ENCODE measurements at regions not wholly inside any gene's neighbourhood (a gene's known extent, or its start where the extent isn't known, plus 50 kb on each side); places are given as distances from the start of the nearest gene placed in this dataset.

- no peak for DNase-seq (ENCODE audit: low read depth, low spot score)
Measured at GRCh38 chr9:108360304-108360703, 495.5 kb downstream of the ACTL7B start.

DNA sequence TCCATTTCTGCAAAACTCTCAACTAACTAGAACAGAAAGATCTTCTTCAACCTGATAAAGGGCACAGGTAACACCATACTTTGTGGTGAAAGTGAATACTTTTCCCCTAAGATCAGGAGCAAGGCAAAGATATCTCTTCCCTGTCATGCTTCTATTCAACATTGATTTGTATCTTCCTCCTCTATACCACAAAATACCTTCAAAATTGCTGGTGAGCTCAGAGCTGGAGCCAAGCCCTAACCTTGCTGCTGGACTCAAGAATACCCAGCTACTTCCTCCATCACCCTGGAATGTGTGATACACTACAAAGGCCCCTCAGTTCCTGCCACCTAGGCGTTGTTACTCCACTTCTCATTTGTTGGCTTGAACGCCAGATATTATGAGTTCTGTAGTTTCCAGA is 499.0 kb downstream of the ACTL7B start:
- no peak for DNase-seq (ENCODE audit: low read depth, low spot score)

DNA sequence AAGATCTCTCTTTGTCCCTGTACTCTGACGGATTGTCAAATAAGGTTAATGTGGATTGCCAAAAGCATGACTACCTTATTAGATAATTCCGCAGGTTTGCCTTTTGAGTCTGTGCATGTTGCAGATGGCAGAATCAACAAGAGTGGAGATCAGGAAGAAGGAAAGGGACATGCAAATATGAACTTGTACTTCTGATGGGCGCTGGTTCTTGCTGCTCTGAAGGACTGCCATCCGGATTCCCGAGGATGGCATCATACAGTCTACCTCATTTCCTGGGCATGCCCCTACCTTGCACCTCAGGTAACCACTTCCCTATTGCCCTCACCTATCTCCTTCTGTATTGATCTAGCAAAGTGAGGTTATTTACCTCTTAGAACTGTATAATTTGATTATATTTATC is 504.2 kb downstream of the ACTL7B start:
- DNase-seq (ENCODE audit: low read depth, low spot score), result no peak

- no peak for DNase-seq (ENCODE audit: low read depth, low spot score)
Measured at GRCh38 chr9:108347463-108348188, 508.2 kb downstream of the ACTL7B start.

- DNase-seq (ENCODE audit: low read depth, low spot score), result no peak
Measured at GRCh38 chr9:108345826-108346225, 510.0 kb downstream of the ACTL7B start.

GRCh38 chr9:108339251-108339650 is 516.5 kb downstream of the ACTL7B start:
- DNase-seq (ENCODE audit: low read depth, low spot score), result no peak

- DNase-seq (ENCODE audit: low read depth, low spot score), result no peak
Measured at GRCh38 chr9:108336575-108336974, 519.2 kb downstream of the ACTL7B start.

DNA sequence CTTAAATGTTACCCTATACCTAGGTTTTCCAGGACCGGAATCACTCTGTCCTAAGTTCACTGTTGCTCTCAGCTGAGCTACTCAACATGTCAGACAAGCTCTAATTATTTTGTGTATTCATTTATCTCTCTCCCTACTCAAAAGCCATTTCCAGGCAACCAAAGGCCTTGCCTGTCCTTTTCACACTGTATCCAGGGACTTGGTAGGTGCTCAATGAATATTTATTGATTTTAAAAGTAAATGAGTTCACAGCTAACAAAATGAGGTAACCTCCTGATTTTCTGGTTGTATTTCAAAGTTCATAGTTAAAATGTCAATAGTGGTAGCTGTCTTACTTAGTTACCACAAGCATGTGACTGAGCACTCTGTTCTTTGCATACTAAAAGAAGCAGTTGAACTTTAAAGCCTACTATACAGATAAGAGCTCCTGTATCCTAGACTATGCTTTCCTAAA is 522.2 kb downstream of the ACTL7B start:
- DNase-seq (ENCODE audit: low read depth, low spot score), result no peak

GRCh38 chr9:108331596-108331995 is 524.2 kb downstream of the ACTL7B start:
- no peak for DNase-seq (ENCODE audit: low read depth, low spot score)

DNA sequence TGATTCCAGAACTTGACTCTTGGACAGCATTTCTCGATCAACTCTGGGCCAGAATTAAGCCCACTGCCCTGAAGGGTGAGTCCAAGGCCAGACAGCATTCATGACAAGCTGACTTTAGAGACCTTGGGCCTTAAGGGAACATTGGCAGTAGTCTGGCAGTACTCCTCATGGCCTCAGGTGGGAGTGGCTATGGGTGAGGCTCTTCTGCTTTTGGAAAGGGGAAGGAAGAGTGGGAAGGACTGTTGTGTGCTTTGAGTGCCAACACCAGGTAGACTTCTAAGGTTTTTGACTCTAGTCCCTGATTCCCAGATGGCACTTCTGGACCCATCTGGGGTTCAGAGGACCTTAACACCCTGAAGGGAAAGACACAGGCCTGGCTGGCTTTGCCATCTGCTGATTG is 530.4 kb downstream of the ACTL7B start:
- no peak for DNase-seq (ENCODE audit: low read depth, low spot score)

DNA sequence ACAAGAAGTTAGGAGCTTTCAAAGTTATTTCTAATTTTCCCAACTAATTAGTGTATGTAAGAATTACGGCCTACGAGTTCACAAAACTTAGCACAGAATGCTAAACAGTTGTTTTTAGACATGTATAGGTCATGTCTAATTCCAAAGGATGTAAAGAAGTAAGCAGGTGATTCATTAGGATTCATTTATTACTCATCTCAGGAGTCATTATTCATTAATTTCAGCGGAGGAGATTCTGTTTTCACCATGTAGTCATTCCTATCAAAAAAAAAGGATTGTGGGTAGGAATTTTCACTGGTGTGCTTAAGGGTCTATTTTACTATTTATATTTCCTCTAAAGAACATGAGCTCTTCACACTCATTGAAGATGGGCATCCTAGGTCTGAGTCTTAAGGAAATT is 532.2 kb downstream of the ACTL7B start:
- DNase-seq (ENCODE audit: low read depth, low spot score), result no peak

DNA sequence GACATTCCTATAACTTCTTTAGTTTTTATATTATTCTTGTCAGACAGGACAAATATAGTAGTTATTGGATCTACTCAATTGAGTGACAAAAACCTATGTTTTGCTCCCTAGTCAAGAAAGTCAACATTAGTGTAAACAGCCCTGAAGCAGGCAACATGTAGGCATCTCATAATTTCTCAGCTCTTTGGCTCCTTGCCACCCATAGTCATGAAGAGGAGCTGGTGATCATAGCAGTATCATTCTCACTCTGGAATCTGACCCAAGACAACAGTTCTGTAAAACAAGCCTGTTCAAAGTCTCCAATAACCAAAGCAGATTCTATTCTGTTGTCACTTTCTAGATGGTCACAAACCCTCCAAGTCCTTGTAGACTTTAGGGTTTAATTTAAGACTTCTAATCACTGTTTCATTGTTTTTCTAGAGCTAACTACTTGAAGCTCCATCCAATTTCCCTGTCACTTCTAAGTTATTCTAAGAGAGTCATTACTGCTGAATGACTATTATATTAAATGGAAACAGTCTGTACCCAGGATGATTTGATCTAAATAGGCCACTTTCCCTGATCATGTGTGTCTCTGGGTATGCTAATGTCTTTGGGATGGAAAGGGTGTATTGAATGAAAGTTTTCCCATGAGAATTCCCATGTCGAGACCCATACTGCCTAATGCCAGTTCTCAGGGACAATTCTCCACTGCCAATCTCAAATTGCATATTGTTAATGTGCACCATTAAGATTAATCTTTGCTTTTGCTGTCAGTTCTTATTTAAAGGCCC is 533.3 kb downstream of the ACTL7B start:
- no peak for DNase-seq (ENCODE audit: low read depth, low spot score)

GRCh38 chr9:108316630-108317029 is 539.2 kb downstream of the ACTL7B start:
- no peak for DNase-seq (ENCODE audit: low read depth, low spot score)

GRCh38 chr9:108316066-108316465 is 539.7 kb downstream of the ACTL7B start:
- DNase-seq (ENCODE audit: low read depth, low spot score), result no peak

GRCh38 chr9:108311745-108312144 is 544.0 kb downstream of the ACTL7B start:
- DNase-seq (ENCODE audit: low read depth, low spot score), result no peak

GRCh38 chr9:108310202-108310601 is 545.6 kb downstream of the ACTL7B start:
- no peak for DNase-seq (ENCODE audit: low read depth, low spot score)

DNA sequence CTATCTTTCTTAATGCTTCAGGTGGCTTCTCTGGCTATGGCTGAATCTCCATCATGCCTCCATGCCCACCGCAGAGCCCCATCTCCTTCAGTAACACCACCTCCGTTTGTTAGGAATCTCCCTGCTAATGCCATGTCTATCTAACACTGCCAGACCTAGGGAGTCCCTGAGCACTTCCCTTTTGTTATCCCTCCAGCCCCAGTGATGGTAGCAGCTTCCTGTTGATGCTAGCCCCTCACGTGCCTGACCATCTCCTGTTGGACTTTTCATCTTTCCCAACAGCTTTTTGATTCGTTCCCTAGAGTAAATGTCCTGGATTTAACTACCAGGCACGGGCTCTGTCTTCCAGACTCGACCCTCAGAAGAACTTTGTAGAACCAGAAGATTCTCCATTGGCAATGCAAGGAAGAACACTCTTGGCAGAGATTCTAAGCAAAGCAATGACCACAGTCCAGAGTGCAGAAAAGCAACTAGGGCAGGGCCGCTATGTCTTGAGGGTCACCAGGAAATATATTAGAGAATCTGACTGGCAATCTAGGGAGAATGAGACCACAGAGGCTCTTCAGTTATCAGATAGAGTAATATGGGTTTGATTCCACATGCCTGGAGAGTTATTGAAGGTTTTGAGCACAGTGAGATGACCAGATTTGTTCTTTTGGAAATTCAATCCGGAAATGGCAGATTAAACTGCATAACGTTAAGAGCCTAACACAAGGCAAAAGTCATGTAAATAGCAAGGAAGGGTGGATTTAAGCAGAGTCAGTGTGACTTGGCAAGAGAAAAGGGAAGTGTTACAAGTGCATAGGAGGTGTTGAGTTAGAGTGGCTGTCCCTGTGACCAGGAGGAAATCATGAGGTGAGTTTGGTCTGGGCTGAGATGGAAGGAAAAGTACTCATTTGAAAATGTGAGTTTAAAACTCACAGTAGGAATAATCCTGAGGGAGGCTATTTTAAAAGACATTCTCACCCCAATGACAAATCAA is 555.2 kb downstream of the ACTL7B start:
- DNase-seq (ENCODE audit: low read depth, low spot score), result no peak

GRCh38 chr9:108297073-108297472 is 558.7 kb downstream of the ACTL7B start:
- no peak for DNase-seq (ENCODE audit: low read depth, low spot score)

DNA sequence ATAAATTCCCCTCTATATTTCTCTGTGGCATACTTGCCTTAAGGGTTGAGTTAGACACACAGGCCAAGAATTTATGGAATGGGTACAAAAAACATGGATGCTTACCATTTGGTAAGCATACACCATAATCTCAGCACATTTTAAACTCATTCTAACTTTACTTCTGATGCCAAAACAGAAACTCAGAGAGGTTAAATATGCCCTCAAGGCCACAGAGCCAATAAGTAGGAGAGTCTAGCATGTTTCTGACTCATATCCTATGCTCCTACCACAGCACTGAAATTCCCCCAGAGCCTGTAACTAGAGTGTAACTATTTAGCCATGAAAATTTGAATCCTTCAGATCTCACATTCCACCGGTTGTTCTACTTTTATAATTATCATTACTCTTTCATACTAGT is 559.7 kb downstream of the ACTL7B start:
- no peak for DNase-seq (ENCODE audit: low read depth, low spot score)

DNA sequence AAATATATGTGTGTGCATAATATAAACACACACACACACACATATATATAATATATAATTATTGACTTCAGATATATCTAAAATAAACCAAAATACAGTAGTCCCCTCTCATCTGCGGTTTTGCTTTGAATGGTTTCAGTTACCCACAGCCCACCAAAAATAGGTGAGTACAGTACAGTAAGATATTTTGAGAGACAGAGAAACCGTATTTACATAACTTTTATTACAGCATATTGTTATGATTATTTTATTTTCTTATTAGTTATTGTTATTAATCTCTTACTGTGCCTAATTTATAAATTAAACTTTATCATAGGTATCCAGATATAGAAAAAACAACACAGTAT is 564.2 kb downstream of the ACTL7B start:
- DNase-seq (ENCODE audit: low read depth, low spot score), result no peak

DNA sequence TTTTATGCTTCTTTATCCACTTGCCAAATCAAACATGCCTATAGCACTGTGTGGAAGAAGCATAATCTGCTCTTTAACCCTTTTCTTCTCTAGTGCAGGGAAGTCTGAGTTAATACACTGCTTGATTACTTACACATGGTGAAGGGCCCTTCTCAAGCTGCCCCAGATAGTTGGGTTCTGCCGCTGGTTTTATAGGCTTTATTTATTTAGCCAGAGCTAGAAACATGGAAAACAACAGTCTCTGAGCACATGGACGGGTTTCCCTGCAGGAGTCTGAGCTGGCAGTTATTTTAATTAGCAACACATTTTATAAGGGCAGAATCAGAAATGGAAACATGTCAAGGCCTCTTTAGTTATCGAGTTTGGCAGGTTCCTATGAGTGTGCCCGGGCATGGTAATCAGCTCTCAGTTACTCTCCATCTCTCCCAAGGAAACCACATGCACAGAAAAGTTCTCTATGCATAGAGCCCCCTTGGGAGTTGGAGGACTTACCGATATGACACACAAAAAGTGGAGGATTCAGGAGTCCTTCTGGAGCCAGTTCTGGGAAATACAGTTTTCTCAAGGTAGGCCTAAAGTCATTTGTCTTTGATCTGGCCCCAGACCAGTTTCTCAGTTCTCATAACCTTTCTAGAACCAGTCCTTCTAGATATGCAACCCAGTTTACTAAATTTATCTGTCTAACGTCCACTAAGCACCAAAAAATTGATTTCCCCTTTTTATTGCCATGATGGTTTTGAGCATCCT is 564.8 kb downstream of the ACTL7B start:
- no peak for DNase-seq (ENCODE audit: low read depth, low spot score)
